ENCODE measurements at regions not wholly inside any gene's neighbourhood (a gene's known extent, or its start where the extent isn't known, plus 50 kb on each side); places are given as distances from the start of the nearest gene placed in this dataset.

GRCh38 chr1:201660931-201661822 lies 122.2 kb downstream of the NAV1 start:
- H3K27me3 ChIP-seq (ENCODE audit: low read depth, low read length), result no peaks in the 10 kb centered on the region
- H3K4me1 ChIP-seq (ENCODE audit: control insufficient read depth in 1 of 2, insufficient read depth in 2 of 2, low read length in 2 of 2), result peaks cover 0 to 8% of the 10 kb centered on the region in 2 donors
- H3K36me3 ChIP-seq (ENCODE audit: control insufficient read depth in 1 of 2, insufficient read depth in 2 of 2, low read length in 2 of 2), result no peaks in the 10 kb centered on the region
- no peak overlapping the region for H3K4me3 ChIP-seq (ENCODE audit: low read depth in 1 of 2, low read length in 2 of 2)
- no peak overlapping the region for H3K27ac ChIP-seq (ENCODE audit: low read length)
- no peaks in the 10 kb centered on the region for H3K9me3 ChIP-seq (ENCODE audit: control insufficient read depth in 1 of 2, low read length in 2 of 2)

GRCh38 chr1:201661823-201662359 lies 123.0 kb downstream of the NAV1 start:
- Histone ChIP-seq H3K9me3 (ENCODE audit: control insufficient read depth in 1 of 2, low read length in 2 of 2) (no peaks in the 10 kb centered on the region), H3K4me3 (ENCODE audit: low read depth in 1 of 2, low read length in 2 of 2) (no peak overlapping the region), H3K27me3 (ENCODE audit: low read depth, low read length) (no peaks in the 10 kb centered on the region), H3K36me3 (ENCODE audit: control insufficient read depth in 1 of 2, insufficient read depth in 2 of 2, low read length in 2 of 2) (no peaks in the 10 kb centered on the region), H3K4me1 (ENCODE audit: control insufficient read depth in 1 of 2, insufficient read depth in 2 of 2, low read length in 2 of 2) (peaks cover 0 to 1% of the 10 kb centered on the region in 2 donors), H3K27ac (ENCODE audit: low read length) (no peak overlapping the region)

GRCh38 chr1:201662646-201663045 lies 123.7 kb downstream of the NAV1 start:
- H3K27ac ChIP-seq (ENCODE audit: low read length), result no peak overlapping the region
- H3K36me3 ChIP-seq (ENCODE audit: control insufficient read depth in 1 of 2, insufficient read depth in 2 of 2, low read length in 2 of 2), result no peaks in the 10 kb centered on the region
- no peaks in the 10 kb centered on the region for H3K27me3 ChIP-seq (ENCODE audit: low read depth, low read length)
- H3K4me3 ChIP-seq (ENCODE audit: low read depth in 1 of 2, low read length in 2 of 2), result no peak overlapping the region
- no peaks in the 10 kb centered on the region for H3K4me1 ChIP-seq (ENCODE audit: control insufficient read depth in 1 of 2, insufficient read depth in 2 of 2, low read length in 2 of 2)
- H3K9me3 ChIP-seq (ENCODE audit: control insufficient read depth in 1 of 2, low read length in 2 of 2), result no peaks in the 10 kb centered on the region

GRCh38 chr1:201663491-201664113 lies 124.7 kb downstream of the NAV1 start:
- Histone ChIP-seq H3K9me3 (ENCODE audit: control insufficient read depth in 1 of 2, low read length in 2 of 2) (no peaks in the 10 kb centered on the region), H3K4me1 (ENCODE audit: control insufficient read depth in 1 of 2, insufficient read depth in 2 of 2, low read length in 2 of 2) (no peaks in the 10 kb centered on the region), H3K27me3 (ENCODE audit: low read depth, low read length) (no peaks in the 10 kb centered on the region), H3K27ac (ENCODE audit: low read length) (no peak overlapping the region), H3K4me3 (ENCODE audit: low read depth in 1 of 2, low read length in 2 of 2) (no peak overlapping the region), H3K36me3 (ENCODE audit: control insufficient read depth in 1 of 2, insufficient read depth in 2 of 2, low read length in 2 of 2) (no peaks in the 10 kb centered on the region)

- H3K9me3 ChIP-seq (ENCODE audit: control insufficient read depth in 1 of 2, low read length in 2 of 2), result no peaks in the 10 kb centered on the region
- no peaks in the 10 kb centered on the region for H3K27me3 ChIP-seq (ENCODE audit: low read depth, low read length)
- H3K36me3 ChIP-seq (ENCODE audit: control insufficient read depth in 1 of 2, insufficient read depth in 2 of 2, low read length in 2 of 2), result no peaks in the 10 kb centered on the region
- H3K4me1 ChIP-seq (ENCODE audit: control insufficient read depth in 1 of 2, insufficient read depth in 2 of 2, low read length in 2 of 2), result no peaks in the 10 kb centered on the region
- no peak overlapping the region for H3K27ac ChIP-seq (ENCODE audit: low read length)
- H3K4me3 ChIP-seq (ENCODE audit: low read depth in 1 of 2, low read length in 2 of 2), result no peak overlapping the region
Observed at GRCh38 chr1:201665036-201665435, 126.1 kb downstream of the NAV1 start.

GRCh38 chr1:201666102-201666501 lies 127.2 kb downstream of the NAV1 start:
- H3K4me3 ChIP-seq (ENCODE audit: low read depth in 1 of 2, low read length in 2 of 2), result no peak overlapping the region
- no peaks in the 10 kb centered on the region for H3K36me3 ChIP-seq (ENCODE audit: control insufficient read depth in 1 of 2, insufficient read depth in 2 of 2, low read length in 2 of 2)
- no peaks in the 10 kb centered on the region for H3K27me3 ChIP-seq (ENCODE audit: low read depth, low read length)
- H3K27ac ChIP-seq (ENCODE audit: low read length), result no peak overlapping the region
- H3K4me1 ChIP-seq (ENCODE audit: control insufficient read depth in 1 of 2, insufficient read depth in 2 of 2, low read length in 2 of 2), result no peaks in the 10 kb centered on the region
- H3K9me3 ChIP-seq (ENCODE audit: control insufficient read depth in 1 of 2, low read length in 2 of 2), result no peaks in the 10 kb centered on the region

GRCh38 chr1:201666645-201667044 lies 127.7 kb downstream of the NAV1 start:
- H3K27ac ChIP-seq (ENCODE audit: low read length), result no peak overlapping the region
- H3K4me1 ChIP-seq (ENCODE audit: control insufficient read depth in 1 of 2, insufficient read depth in 2 of 2, low read length in 2 of 2), result no peaks in the 10 kb centered on the region

GRCh38 chr1:201667479-201667878 lies 128.6 kb downstream of the NAV1 start:
- Histone ChIP-seq H3K4me3 (ENCODE audit: low read depth in 1 of 2, low read length in 2 of 2) (no peak overlapping the region), H3K36me3 (ENCODE audit: control insufficient read depth in 1 of 2, insufficient read depth in 2 of 2, low read length in 2 of 2) (no peaks in the 10 kb centered on the region), H3K9me3 (ENCODE audit: control insufficient read depth in 1 of 2, low read length in 2 of 2) (no peaks in the 10 kb centered on the region), H3K27me3 (ENCODE audit: low read depth, low read length) (no peaks in the 10 kb centered on the region), H3K4me1 (ENCODE audit: control insufficient read depth in 1 of 2, insufficient read depth in 2 of 2, low read length in 2 of 2) (no peaks in the 10 kb centered on the region), H3K27ac (ENCODE audit: low read length) (no peak overlapping the region)

More at GRCh38 chr1:201666645-201667044, 127.7 kb downstream of the NAV1 start:
- Histone ChIP-seq H3K9me3 (ENCODE audit: control insufficient read depth in 1 of 2, low read length in 2 of 2) (no peaks in the 10 kb centered on the region), H3K36me3 (ENCODE audit: control insufficient read depth in 1 of 2, insufficient read depth in 2 of 2, low read length in 2 of 2) (no peaks in the 10 kb centered on the region), H3K27me3 (ENCODE audit: low read depth, low read length) (no peaks in the 10 kb centered on the region), H3K4me3 (ENCODE audit: low read depth in 1 of 2, low read length in 2 of 2) (no peak overlapping the region)

GRCh38 chr1:201670517-201670916 lies 131.6 kb downstream of the NAV1 start:
- no peak overlapping the region for H3K4me3 ChIP-seq (ENCODE audit: low read depth in 1 of 2, low read length in 2 of 2)
- H3K27ac ChIP-seq (ENCODE audit: low read length), result no peak overlapping the region
- no peaks in the 10 kb centered on the region for H3K9me3 ChIP-seq (ENCODE audit: control insufficient read depth in 1 of 2, low read length in 2 of 2)
- H3K27me3 ChIP-seq (ENCODE audit: low read depth, low read length), result no peaks in the 10 kb centered on the region
- peaks cover 0 to 10% of the 10 kb centered on the region in 2 donors for H3K4me1 ChIP-seq (ENCODE audit: control insufficient read depth in 1 of 2, insufficient read depth in 2 of 2, low read length in 2 of 2)
- no peaks in the 10 kb centered on the region for H3K36me3 ChIP-seq (ENCODE audit: control insufficient read depth in 1 of 2, insufficient read depth in 2 of 2, low read length in 2 of 2)

- Histone ChIP-seq H3K9me3 (ENCODE audit: control insufficient read depth in 1 of 2, low read length in 2 of 2) (no peaks in the 10 kb centered on the region), H3K27me3 (ENCODE audit: low read depth, low read length) (no peaks in the 10 kb centered on the region), H3K4me1 (ENCODE audit: control insufficient read depth in 1 of 2, insufficient read depth in 2 of 2, low read length in 2 of 2) (peaks cover 0 to 25% of the 10 kb centered on the region in 2 donors), H3K36me3 (ENCODE audit: control insufficient read depth in 1 of 2, insufficient read depth in 2 of 2, low read length in 2 of 2) (no peaks in the 10 kb centered on the region), H3K4me3 (ENCODE audit: low read depth in 1 of 2, low read length in 2 of 2) (no peak overlapping the region), H3K27ac (ENCODE audit: low read length) (no peak overlapping the region)
Observed at GRCh38 chr1:201672685-201673084, 133.8 kb downstream of the NAV1 start.

- Histone ChIP-seq H3K27me3 (ENCODE audit: low read depth, low read length) (no peaks in the 10 kb centered on the region), H3K9me3 (ENCODE audit: control insufficient read depth in 1 of 2, low read length in 2 of 2) (no peaks in the 10 kb centered on the region), H3K4me3 (ENCODE audit: low read depth in 1 of 2, low read length in 2 of 2) (no peak overlapping the region), H3K4me1 (ENCODE audit: control insufficient read depth in 1 of 2, insufficient read depth in 2 of 2, low read length in 2 of 2) (peaks cover 0 to 25% of the 10 kb centered on the region in 2 donors), H3K27ac (ENCODE audit: low read length) (no peak overlapping the region), H3K36me3 (ENCODE audit: control insufficient read depth in 1 of 2, insufficient read depth in 2 of 2, low read length in 2 of 2) (no peaks in the 10 kb centered on the region)
Observed at GRCh38 chr1:201673093-201673492, 134.2 kb downstream of the NAV1 start.
